Erythroblast (primary cell): ENCODE measurements at regions not wholly inside any gene's neighbourhood (a gene's known extent, or its start where the extent isn't known, plus 50 kb on each side); places are given as distances from the start of the nearest gene placed in this dataset.

Source experiments
- GATA1 ChIP-seq: IDR thresholded peaks from 2 replicates; pipeline ENCODE4 v1.6.1; 2011; ENCODE audit warnings: low read depth, mild to moderate bottlenecking, control low read depth, low read length, moderate library complexity
- POLR2A ChIP-seq: IDR thresholded peaks from 2 replicates; pipeline ENCODE4 v1.6.1; 2011; ENCODE audit warnings: mild to moderate bottlenecking, low read length

GRCh38 chr2:144965172-144965571 lies 445.3 kb upstream of the ZEB2 start:
- TF ChIP-seq POLR2A (no peak), GATA1 (no peak)
